ENCODE measurements at regions not wholly inside any gene's neighbourhood (a gene's known extent, or its start where the extent isn't known, plus 50 kb on each side); places are given as distances from the start of the nearest gene placed in this dataset.
"Not testable (repeated sequence)": the region's sequence is repeated elsewhere in the genome, so short reads cannot be mapped to it uniquely, and the experiment has no call there.

DNA sequence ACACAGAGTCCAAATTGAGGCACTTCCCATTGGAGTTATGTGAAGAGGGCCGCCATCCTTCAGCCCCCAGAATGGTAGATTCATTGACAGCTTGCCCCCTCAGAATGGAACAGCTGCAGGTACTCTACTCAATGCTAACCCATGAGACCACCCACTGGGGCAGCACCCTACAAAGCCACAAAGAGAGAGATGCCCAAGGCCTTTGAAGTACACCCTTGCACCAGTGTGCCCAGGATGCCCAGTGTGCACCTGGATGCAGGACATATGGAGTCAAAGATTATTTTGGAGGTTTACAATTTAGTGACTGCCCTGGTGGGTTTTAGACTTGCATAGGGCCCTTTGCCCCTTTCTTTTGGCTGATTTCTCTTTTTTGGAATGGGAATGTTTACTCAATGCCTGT is 933.9 kb downstream of the SLC16A7 start:
- ATAC-seq (ENCODE audit: low read depth) (no peak), DNase-seq (ENCODE audit: low spot score) (no peak)
- Histone ChIP-seq H3K36me3 (ENCODE audit: low read depth) (no peaks in the 10 kb centered on the region), H3K27me3 (ENCODE audit: insufficient read depth, poor library complexity, severe bottlenecking) (no peaks in the 10 kb centered on the region), H3K4me3 (ENCODE audit: severe bottlenecking) (no peak overlapping the region), H3K9me3 (ENCODE audit: severe bottlenecking) (no peaks in the 10 kb centered on the region), H3K4me1 (ENCODE audit: insufficient read depth, poor library complexity, severe bottlenecking) (no peaks in the 10 kb centered on the region), H3K27ac (ENCODE audit: poor library complexity, severe bottlenecking) (no peak overlapping the region)
- TF ChIP-seq CTCF (IDR thresholded peaks at IDR 0.05; ENCODE audit: poor library complexity, severe bottlenecking) = no peak

GRCh38 chr12:60535363-60535762 is 939.5 kb downstream of the SLC16A7 start:
- no peak overlapping the region for H3K27ac ChIP-seq (ENCODE audit: poor library complexity, severe bottlenecking)
- TF ChIP-seq CTCF (IDR thresholded peaks at IDR 0.05; ENCODE audit: poor library complexity, severe bottlenecking) = no peak
- no peak for DNase-seq (ENCODE audit: low spot score)

GRCh38 chr12:60539592-60539991 is 943.8 kb downstream of the SLC16A7 start:
- Histone ChIP-seq H3K36me3 (ENCODE audit: low read depth) (no peaks in the 10 kb centered on the region), H3K4me3 (ENCODE audit: severe bottlenecking) (no peak overlapping the region), H3K9me3 (ENCODE audit: severe bottlenecking) (no peaks in the 10 kb centered on the region), H3K27ac (ENCODE audit: poor library complexity, severe bottlenecking) (no peak overlapping the region), H3K27me3 (ENCODE audit: insufficient read depth, poor library complexity, severe bottlenecking) (no peaks in the 10 kb centered on the region), H3K4me1 (ENCODE audit: insufficient read depth, poor library complexity, severe bottlenecking) (no peaks in the 10 kb centered on the region)
- TF ChIP-seq CTCF (IDR thresholded peaks at IDR 0.05; ENCODE audit: poor library complexity, severe bottlenecking) = no peak
- no peak for DNase-seq (ENCODE audit: low spot score)
- ATAC-seq (ENCODE audit: low read depth) = no peak

More at GRCh38 chr12:60535363-60535762, 939.5 kb downstream of the SLC16A7 start:
- H3K4me1 ChIP-seq (ENCODE audit: insufficient read depth, poor library complexity, severe bottlenecking) = no peaks in the 10 kb centered on the region
- no peaks in the 10 kb centered on the region for H3K36me3 ChIP-seq (ENCODE audit: low read depth)
- no peak for ATAC-seq (ENCODE audit: low read depth)
- H3K27me3 ChIP-seq (ENCODE audit: insufficient read depth, poor library complexity, severe bottlenecking) = no peaks in the 10 kb centered on the region
- H3K4me3 ChIP-seq (ENCODE audit: severe bottlenecking) = no peak overlapping the region
- H3K9me3 ChIP-seq (ENCODE audit: severe bottlenecking) = no peaks in the 10 kb centered on the region

GRCh38 chr12:60568914-60569313 is 973.1 kb downstream of the SLC16A7 start:
- TF ChIP-seq CTCF (IDR thresholded peaks at IDR 0.05; ENCODE audit: poor library complexity, severe bottlenecking) = no peak
- H3K4me1 ChIP-seq (ENCODE audit: insufficient read depth, poor library complexity, severe bottlenecking) = no peaks in the 10 kb centered on the region
- H3K27me3 ChIP-seq (ENCODE audit: insufficient read depth, poor library complexity, severe bottlenecking) = no peaks in the 10 kb centered on the region
- no peak overlapping the region for H3K27ac ChIP-seq (ENCODE audit: poor library complexity, severe bottlenecking)
- ATAC-seq (ENCODE audit: low read depth) (no peak), DNase-seq (ENCODE audit: low spot score) (no peak)
- H3K4me3 ChIP-seq (ENCODE audit: severe bottlenecking) = no peak overlapping the region
- no peaks in the 10 kb centered on the region for H3K36me3 ChIP-seq (ENCODE audit: low read depth)
- no peaks in the 10 kb centered on the region for H3K9me3 ChIP-seq (ENCODE audit: severe bottlenecking)

DNA sequence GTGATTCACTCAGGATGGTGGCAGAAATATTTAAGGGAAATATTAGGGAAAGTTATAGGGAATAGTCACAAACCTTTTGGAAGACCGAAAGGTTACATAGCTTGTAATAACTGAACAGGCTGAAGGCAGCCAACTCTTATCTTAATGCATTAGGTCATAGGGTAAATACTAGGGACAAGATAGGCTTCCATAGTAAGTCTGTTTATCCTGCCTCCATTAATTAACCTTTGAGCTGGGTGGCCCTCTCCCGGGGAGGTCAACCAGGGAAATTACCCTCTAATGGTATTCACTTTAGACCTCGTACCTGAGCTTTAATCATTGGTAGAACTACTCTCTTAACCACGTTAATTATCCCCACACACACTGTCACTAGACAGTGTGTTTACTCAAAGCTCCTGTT is 981.8 kb downstream of the SLC16A7 start:
- no peaks in the 10 kb centered on the region for H3K4me1 ChIP-seq (ENCODE audit: insufficient read depth, poor library complexity, severe bottlenecking)
- ATAC-seq (ENCODE audit: low read depth) (no peak), DNase-seq (ENCODE audit: low spot score) (no peak)
- H3K9me3 ChIP-seq (ENCODE audit: severe bottlenecking) = no peaks in the 10 kb centered on the region
- H3K4me3 ChIP-seq (ENCODE audit: severe bottlenecking) = no peak overlapping the region
- no peaks in the 10 kb centered on the region for H3K36me3 ChIP-seq (ENCODE audit: low read depth)
- no peak overlapping the region for H3K27ac ChIP-seq (ENCODE audit: poor library complexity, severe bottlenecking)
- TF ChIP-seq CTCF (IDR thresholded peaks at IDR 0.05; ENCODE audit: poor library complexity, severe bottlenecking) = no peak
- H3K27me3 ChIP-seq (ENCODE audit: insufficient read depth, poor library complexity, severe bottlenecking) = no peaks in the 10 kb centered on the region

- not testable (repeated sequence) for H3K9me3 ChIP-seq (ENCODE audit: severe bottlenecking); H3K27me3 ChIP-seq (ENCODE audit: insufficient read depth, poor library complexity, severe bottlenecking); H3K4me3 ChIP-seq (ENCODE audit: severe bottlenecking); DNase-seq (ENCODE audit: low spot score); ATAC-seq (ENCODE audit: low read depth); H3K36me3 ChIP-seq (ENCODE audit: low read depth); H3K4me1 ChIP-seq (ENCODE audit: insufficient read depth, poor library complexity, severe bottlenecking); H3K27ac ChIP-seq (ENCODE audit: poor library complexity, severe bottlenecking)
These were observed 991.8 kb downstream of the SLC16A7 start for GRCh38 chr12:60587664-60588063.

Measured in RWPE2 (cell line).